Mesenchymal stem cell (in vitro differentiated cells and primary cell): ENCODE measurements at regions not wholly inside any gene's neighbourhood (a gene's known extent, or its start where the extent isn't known, plus 50 kb on each side); places are given as distances from the start of the nearest gene placed in this dataset.

Experiments used
- DNase-seq: peaks from one replicate; pipeline ENCODE4 v3.0.0-alpha.2; 2013
- H2AFZ ChIP-seq: one replicate; pipeline ENCODE4 v1.6.1; 2013; ENCODE audit warnings: low read depth, mild to moderate bottlenecking, control low read depth, inconsistent platforms, low read length, moderate library complexity
- H2AK5ac ChIP-seq: 2 replicates; pipeline ENCODE4 v1.6.1; 2013; ENCODE audit warnings: low read length, moderate library complexity, mild to moderate bottlenecking, inconsistent platforms; ENCODE audit not compliant: severe bottlenecking
- H2BK120ac ChIP-seq: one replicate; pipeline ENCODE4 v1.6.1; 2013; ENCODE audit warnings: low read depth, mild to moderate bottlenecking, inconsistent platforms, low read length, moderate library complexity
- H2BK12ac ChIP-seq, 2 experiments: one replicate each; pipeline ENCODE4 v1.6.1; 2013; ENCODE audit warnings: inconsistent platforms in 2 of 2, low read length in 2 of 2, mild to moderate bottlenecking in 2 of 2, moderate library complexity in 2 of 2, control low read depth in 1 of 2
- H2BK15ac ChIP-seq: one replicate; pipeline ENCODE4 v1.6.1; 2013; ENCODE audit warnings: mild to moderate bottlenecking, low read depth, inconsistent platforms; ENCODE audit not compliant: poor library complexity, severe bottlenecking
- H2BK5ac ChIP-seq: 2 replicates; pipeline ENCODE4 v1.6.1; 2013; ENCODE audit warnings: low read depth, mild to moderate bottlenecking, low read length, control low read depth, inconsistent platforms; ENCODE audit not compliant: poor library complexity, severe bottlenecking
- H3K14ac ChIP-seq, 2 experiments: one replicate each; pipeline ENCODE4 v1.6.1; 2013; ENCODE audit warnings: inconsistent platforms in 2 of 2, low read length in 2 of 2, control low read depth in 1 of 2, mild to moderate bottlenecking in 1 of 2, moderate library complexity in 1 of 2
- H3K18ac ChIP-seq, 2 experiments: one replicate each; pipeline ENCODE4 v1.6.1; 2013; ENCODE audit warnings: inconsistent platforms in 2 of 2, low read length in 2 of 2, control low read depth in 1 of 2, low read depth in 1 of 2, mild to moderate bottlenecking in 1 of 2
- H3K23ac ChIP-seq, 2 experiments: one replicate each; pipeline ENCODE4 v1.6.1; 2013; ENCODE audit warnings: inconsistent platforms in 2 of 2, low read length in 2 of 2, mild to moderate bottlenecking in 2 of 2, moderate library complexity in 2 of 2, control low read depth in 1 of 2
- H3K27ac ChIP-seq: 2 replicates; pipeline ENCODE4 v1.5.1; 2013; ENCODE audit warnings: mild to moderate bottlenecking, moderate library complexity, low read length, control low read depth, inconsistent platforms; ENCODE audit not compliant: poor library complexity, severe bottlenecking
- H3K27me3 ChIP-seq, 2 experiments: 2 replicates each; pipeline versions ENCODE4 v1.6.1 to v1.7.0; 2013; ENCODE audit warnings: low read length in 2 of 2, mild to moderate bottlenecking in 2 of 2, moderate library complexity in 2 of 2, control low read depth in 1 of 2, inconsistent platforms in 1 of 2; ENCODE audit not compliant: control insufficient read depth in 1 of 2, insufficient read depth in 1 of 2
- H3K36me3 ChIP-seq, 2 experiments: 2 replicates each; pipeline versions ENCODE4 v1.6.1 to v1.7.0; 2013; ENCODE audit warnings: low read length in 2 of 2, control low read depth in 1 of 2, inconsistent platforms in 1 of 2, low read depth in 1 of 2, mild to moderate bottlenecking in 1 of 2; ENCODE audit not compliant: insufficient read depth in 2 of 2, control insufficient read depth in 1 of 2
- H3K4ac ChIP-seq, 2 experiments: one replicate each; pipeline ENCODE4 v1.6.1; 2013; ENCODE audit warnings: inconsistent platforms in 2 of 2, low read length in 2 of 2, mild to moderate bottlenecking in 2 of 2, moderate library complexity in 2 of 2, control low read depth in 1 of 2, low read depth in 1 of 2
- H3K4me1 ChIP-seq: 2 replicates; pipeline ENCODE4 v1.6.1; 2013; ENCODE audit warnings: low read depth, low read length, control low read depth; ENCODE audit not compliant: control insufficient read depth, insufficient read depth
- H3K4me2 ChIP-seq: 2 replicates; pipeline ENCODE4 v1.6.1; 2013; ENCODE audit warnings: low read length, mild to moderate bottlenecking, inconsistent platforms; ENCODE audit not compliant: poor library complexity, severe bottlenecking
- H3K4me3 ChIP-seq, 2 experiments: 2 replicates each; pipeline versions ENCODE4 v1.5.1 to v1.7.0; 2013; ENCODE audit warnings: low read length in 2 of 2, mild to moderate bottlenecking in 2 of 2, control low read depth in 1 of 2, low read depth in 1 of 2; ENCODE audit not compliant: insufficient read depth in 1 of 2
- H3K79me1 ChIP-seq: replicated peaks from 2 replicates; pipeline ENCODE4 v1.6.1; 2013; ENCODE audit warnings: mild to moderate bottlenecking, control low read depth, low read length, inconsistent platforms; ENCODE audit not compliant: poor library complexity, severe bottlenecking
- H3K9ac ChIP-seq: 2 replicates; pipeline ENCODE4 v1.7.0; 2013; ENCODE audit warnings: mild to moderate bottlenecking, low read length, moderate library complexity
- H3K9me3 ChIP-seq: 2 replicates; pipeline ENCODE4 v1.7.0; 2013; ENCODE audit warnings: mild to moderate bottlenecking, low read length; ENCODE audit not compliant: control insufficient read depth
- H4K8ac ChIP-seq: one replicate; pipeline ENCODE4 v1.6.1; 2013; ENCODE audit warnings: inconsistent platforms, mild to moderate bottlenecking, low read length, moderate library complexity
- H4K91ac ChIP-seq: one replicate; pipeline ENCODE4 v1.6.1; 2013; ENCODE audit warnings: mild to moderate bottlenecking, low read length, inconsistent platforms
- WGBS: methylation state at CpG from one replicate; pipeline ENCODE4 v1.1.7; 2013; ENCODE audit warnings: mixed read lengths; 5-methylcytosine and 5-hydroxymethylcytosine counted together

DNA sequence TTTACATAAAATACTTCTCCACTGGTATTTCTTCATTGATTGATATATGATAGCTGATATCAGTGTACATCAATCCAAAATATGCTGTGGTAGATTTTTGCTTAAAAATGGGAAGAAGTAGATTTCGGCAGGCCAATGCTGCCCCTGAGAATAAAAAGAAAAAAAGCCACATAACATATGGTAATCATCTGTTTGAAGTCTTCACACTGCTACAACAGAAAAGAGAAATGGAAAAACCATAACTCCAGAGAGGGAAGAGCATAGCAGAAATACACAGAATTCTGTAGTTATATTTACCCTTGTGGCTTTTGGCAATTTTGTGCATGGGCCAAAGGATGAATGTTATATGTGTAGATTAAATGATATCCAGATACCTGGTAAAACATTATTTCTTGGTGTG, 143.1 kb upstream of the KCNMB2 start:
- Histone ChIP-seq H3K79me1 (no peaks in the 10 kb centered on the region), H3K36me3 (no peaks in the 10 kb centered on the region), H3K14ac (no peak overlapping the region), H3K9me3 (peaks cover 5% of the 10 kb centered on the region), H3K4me1 (no peaks in the 10 kb centered on the region), H4K8ac (no peak overlapping the region), H2AK5ac (no peak overlapping the region), H3K4me2 (no peak overlapping the region), H2BK12ac (no peak overlapping the region), H3K23ac (no peak overlapping the region), H2BK5ac (no peak overlapping the region), H4K91ac (no peak overlapping the region), H3K27me3 (no peaks in the 10 kb centered on the region), H3K27ac (no peak overlapping the region), H3K18ac (no peak overlapping the region), H3K4me3 (peak overlapping the region in 1 of 2 experiments; percentile 24), H2BK120ac (no peak overlapping the region), H2AFZ (no peak overlapping the region), H3K9ac (peak overlapping the region; percentile 79), H2BK15ac (no peak overlapping the region), H3K4ac (no peak overlapping the region)
- WGBS: no CpG with 5 or more reads among the region's 1 CpG
- DNase-seq: no peak

DNA sequence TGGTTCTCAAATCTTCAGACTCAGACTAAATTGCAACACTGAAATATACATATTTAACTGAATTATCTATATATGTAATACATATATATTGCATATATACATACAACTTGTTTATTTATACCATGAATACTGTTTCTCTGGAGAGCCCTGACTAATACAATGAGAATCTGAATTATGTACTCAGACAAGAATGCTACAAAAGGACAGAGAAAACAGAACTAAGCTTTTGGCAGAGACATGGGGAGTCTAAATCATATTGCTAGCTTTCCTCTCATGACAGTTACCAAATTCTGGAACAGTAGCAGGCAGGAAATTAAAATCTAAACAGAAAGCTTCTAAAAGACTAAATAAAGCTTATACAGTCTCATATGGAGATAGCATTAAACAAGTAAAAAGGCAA, 142.4 kb upstream of the KCNMB2 start:
- H3K9me3 ChIP-seq: peaks cover 12% of the 10 kb centered on the region
- H3K4ac ChIP-seq: no peak overlapping the region
- no peak overlapping the region for H2BK12ac ChIP-seq
- no peak overlapping the region for H3K4me3 ChIP-seq
- no peak overlapping the region for H2BK5ac ChIP-seq
- peak; percentile 61 for DNase-seq
- H3K79me1 ChIP-seq: no peaks in the 10 kb centered on the region
- H2AK5ac ChIP-seq: no peak overlapping the region
- H3K27ac ChIP-seq: peak overlapping the region; percentile 30
- no peaks in the 10 kb centered on the region for H3K27me3 ChIP-seq
- H2AFZ ChIP-seq: no peak overlapping the region
- no peak overlapping the region for H2BK120ac ChIP-seq
- no peak overlapping the region for H3K23ac ChIP-seq
- H3K36me3 ChIP-seq: no peaks in the 10 kb centered on the region
- no peak overlapping the region for H3K18ac ChIP-seq
- no peak overlapping the region for H2BK15ac ChIP-seq
- peak overlapping the region; percentile 79 for H3K9ac ChIP-seq
- no peak overlapping the region for H4K8ac ChIP-seq
- no peak overlapping the region for H3K4me2 ChIP-seq
- H3K14ac ChIP-seq: no peak overlapping the region
- H4K91ac ChIP-seq: no peak overlapping the region
- H3K4me1 ChIP-seq: no peaks in the 10 kb centered on the region

DNA sequence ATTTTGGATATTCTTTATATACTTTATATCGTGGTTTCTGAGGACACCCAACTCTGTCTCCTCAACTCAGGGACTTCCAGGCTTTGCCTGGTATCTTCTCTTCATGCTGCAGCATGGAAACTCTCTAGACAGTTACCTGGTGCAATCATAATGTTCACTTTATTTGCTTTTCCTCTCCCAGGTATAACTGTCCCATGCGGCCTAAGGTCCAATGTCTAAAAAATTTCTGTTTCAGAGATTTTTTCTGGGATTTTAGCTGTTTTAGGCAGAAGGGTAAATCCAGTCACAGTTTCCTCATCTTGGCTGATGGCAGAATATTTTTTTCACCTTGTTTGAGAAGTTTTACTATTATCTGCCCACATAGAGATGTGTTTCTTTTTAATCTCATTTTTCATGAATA, 139.9 kb upstream of the KCNMB2 start:
- Histone ChIP-seq H3K27me3 (no peaks in the 10 kb centered on the region), H3K36me3 (no peaks in the 10 kb centered on the region), H3K79me1 (no peaks in the 10 kb centered on the region), H3K14ac (no peak overlapping the region), H3K4me3 (no peak overlapping the region), H2BK120ac (no peak overlapping the region), H3K4me1 (no peaks in the 10 kb centered on the region), H3K18ac (no peak overlapping the region), H4K8ac (no peak overlapping the region), H3K4ac (no peak overlapping the region), H2BK15ac (no peak overlapping the region), H3K23ac (no peak overlapping the region), H2AFZ (no peak overlapping the region), H2BK12ac (no peak overlapping the region), H3K4me2 (no peak overlapping the region), H2AK5ac (no peak overlapping the region), H3K9ac (no peak overlapping the region), H3K27ac (no peak overlapping the region), H2BK5ac (no peak overlapping the region), H3K9me3 (peaks cover 28% of the 10 kb centered on the region), H4K91ac (no peak overlapping the region)
- WGBS: 100% methylated on average over 1 of the region's 2 CpGs
- no peak for DNase-seq

DNA sequence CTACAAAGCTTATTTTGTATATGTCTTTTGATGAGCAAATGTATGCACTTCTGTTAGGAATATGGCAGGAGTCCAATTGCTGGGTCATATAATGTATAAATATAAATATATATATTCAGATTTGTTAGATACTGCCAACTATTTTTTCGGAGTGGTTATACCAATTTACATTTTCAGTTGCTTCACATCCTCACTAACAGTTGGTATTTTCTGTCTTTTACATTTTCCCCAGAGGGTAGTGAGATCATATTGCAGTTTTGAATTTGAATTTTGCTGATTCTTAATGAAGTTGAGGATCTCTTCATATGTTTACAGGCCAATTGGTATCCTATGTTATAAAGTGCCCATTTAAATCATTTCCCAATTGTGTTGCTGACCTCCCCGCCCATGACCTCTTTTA, 139.0 kb upstream of the KCNMB2 start:
- H3K27me3 ChIP-seq: no peaks in the 10 kb centered on the region
- H2BK120ac ChIP-seq: no peak overlapping the region
- no peak overlapping the region for H4K8ac ChIP-seq
- no peak overlapping the region for H2BK15ac ChIP-seq
- no peaks in the 10 kb centered on the region for H3K36me3 ChIP-seq
- no peaks in the 10 kb centered on the region for H3K4me1 ChIP-seq
- DNase-seq: no peak
- H3K4me2 ChIP-seq: no peak overlapping the region
- H3K9ac ChIP-seq: no peak overlapping the region
- no peak overlapping the region for H2BK5ac ChIP-seq
- H3K27ac ChIP-seq: no peak overlapping the region
- no peak overlapping the region for H2AK5ac ChIP-seq
- H3K9me3 ChIP-seq: peaks cover 28% of the 10 kb centered on the region
- H3K23ac ChIP-seq: no peak overlapping the region
- H3K79me1 ChIP-seq: no peaks in the 10 kb centered on the region
- WGBS: no CpG with 5 or more reads among the region's 2 CpGs
- no peak overlapping the region for H2BK12ac ChIP-seq
- H3K4ac ChIP-seq: no peak overlapping the region
- no peak overlapping the region for H3K4me3 ChIP-seq
- H3K14ac ChIP-seq: no peak overlapping the region
- H3K18ac ChIP-seq: no peak overlapping the region
- no peak overlapping the region for H4K91ac ChIP-seq
- no peak overlapping the region for H2AFZ ChIP-seq
